Frontal cortex (tissue), 3 donors: ENCODE measurements at regions not wholly inside any gene's neighbourhood (a gene's known extent, or its start where the extent isn't known, plus 50 kb on each side); places are given as distances from the start of the nearest gene placed in this dataset.

Experiments
- DNase-seq, 2 donors: peaks; one replicate each; pipeline ENCODE4 v3.0.0; 2012; ENCODE audit warnings: low spot score in 2 of 2
- FAIRE-seq: peaks from 2 replicates; lab custom pipeline; 2012; peaks lifted over from hg19 to GRCh38; lab: Jason Lieb, UNC
- donor health status: control.
- donor health status: control.
- donor health status: control.

GRCh38 chr6:138688580-138688979, 85.0 kb upstream of the CCDC28A start:
- no peak for DNase-seq
- FAIRE-seq = no peak

DNA sequence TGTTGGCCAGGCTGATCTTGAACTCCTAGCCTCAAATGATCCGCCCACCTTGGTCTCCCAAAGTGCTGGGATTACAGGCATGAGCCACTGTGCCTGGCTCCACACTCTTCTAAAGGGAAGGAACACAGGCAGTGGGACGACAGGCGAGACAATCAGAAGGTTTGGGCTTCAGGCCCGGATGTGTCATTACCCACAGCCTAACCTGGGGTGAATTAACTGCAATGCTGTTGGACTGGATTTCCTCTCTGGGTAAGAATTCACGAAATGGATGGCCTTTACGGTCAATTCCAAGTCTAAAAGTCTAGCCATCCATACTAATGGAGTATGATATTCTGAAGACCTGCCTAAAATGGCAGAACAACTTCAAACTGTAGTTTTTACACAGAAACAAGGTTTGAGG, 83.7 kb upstream of the CCDC28A start:
- DNase-seq (no peak), FAIRE-seq (no peak)

DNA sequence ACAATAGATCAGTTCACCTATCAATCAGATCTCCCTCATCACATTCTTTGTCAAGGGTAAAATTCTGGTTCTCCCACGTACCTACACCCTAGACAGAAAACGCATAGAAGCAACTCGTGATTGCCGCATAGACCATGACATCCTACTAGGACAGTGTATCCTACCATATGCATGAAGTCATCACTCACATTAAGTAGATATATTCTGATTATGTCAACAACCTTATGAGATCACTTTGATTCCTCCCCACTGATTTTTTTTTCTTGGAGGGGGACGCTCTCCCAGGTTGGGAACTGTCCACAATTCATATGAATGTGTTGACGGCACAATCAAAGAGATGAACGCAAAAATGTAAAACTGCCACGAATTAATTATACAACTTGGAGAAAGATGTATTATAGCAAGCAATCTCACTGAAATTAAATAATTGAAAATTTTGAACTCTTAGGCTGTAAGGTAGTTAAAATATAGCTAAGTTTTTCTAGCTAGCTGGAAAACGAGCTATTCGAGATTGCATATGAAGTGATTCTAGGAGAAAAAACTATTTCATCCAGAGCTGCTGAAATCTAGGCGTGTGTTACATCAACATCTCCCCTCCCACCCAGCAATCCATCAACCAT, 82.5 kb upstream of the CCDC28A start:
- no peak for DNase-seq
- no peak for FAIRE-seq

DNA sequence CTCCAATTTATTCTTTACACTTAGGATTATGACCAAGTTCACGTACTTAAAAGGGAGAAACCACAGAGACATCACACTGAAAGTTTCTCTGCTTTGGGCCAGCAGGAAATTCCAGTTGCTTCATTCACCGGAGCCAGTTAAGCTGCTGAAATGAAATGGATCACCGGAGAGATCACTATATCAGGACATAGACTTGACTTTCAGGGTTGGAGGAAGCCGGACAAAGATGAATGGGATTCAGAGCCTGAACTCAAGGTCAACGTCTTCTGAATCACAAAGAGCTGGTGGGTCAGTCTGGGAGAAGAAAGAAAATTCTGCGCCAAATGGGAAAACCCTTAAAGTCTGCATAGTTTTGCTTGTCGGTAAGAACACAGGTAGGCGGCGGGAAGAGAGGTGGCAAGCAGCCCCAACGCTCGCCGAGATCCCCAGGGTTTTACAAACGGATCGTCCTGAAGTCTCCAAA, 81.9 kb upstream of the CCDC28A start:
- FAIRE-seq = no peak
- no peak for DNase-seq

GRCh38 chr6:138692058-138692977, 81.3 kb upstream of the CCDC28A start:
- FAIRE-seq = no peak
- peak; percentile 89 to 91 for DNase-seq

DNA sequence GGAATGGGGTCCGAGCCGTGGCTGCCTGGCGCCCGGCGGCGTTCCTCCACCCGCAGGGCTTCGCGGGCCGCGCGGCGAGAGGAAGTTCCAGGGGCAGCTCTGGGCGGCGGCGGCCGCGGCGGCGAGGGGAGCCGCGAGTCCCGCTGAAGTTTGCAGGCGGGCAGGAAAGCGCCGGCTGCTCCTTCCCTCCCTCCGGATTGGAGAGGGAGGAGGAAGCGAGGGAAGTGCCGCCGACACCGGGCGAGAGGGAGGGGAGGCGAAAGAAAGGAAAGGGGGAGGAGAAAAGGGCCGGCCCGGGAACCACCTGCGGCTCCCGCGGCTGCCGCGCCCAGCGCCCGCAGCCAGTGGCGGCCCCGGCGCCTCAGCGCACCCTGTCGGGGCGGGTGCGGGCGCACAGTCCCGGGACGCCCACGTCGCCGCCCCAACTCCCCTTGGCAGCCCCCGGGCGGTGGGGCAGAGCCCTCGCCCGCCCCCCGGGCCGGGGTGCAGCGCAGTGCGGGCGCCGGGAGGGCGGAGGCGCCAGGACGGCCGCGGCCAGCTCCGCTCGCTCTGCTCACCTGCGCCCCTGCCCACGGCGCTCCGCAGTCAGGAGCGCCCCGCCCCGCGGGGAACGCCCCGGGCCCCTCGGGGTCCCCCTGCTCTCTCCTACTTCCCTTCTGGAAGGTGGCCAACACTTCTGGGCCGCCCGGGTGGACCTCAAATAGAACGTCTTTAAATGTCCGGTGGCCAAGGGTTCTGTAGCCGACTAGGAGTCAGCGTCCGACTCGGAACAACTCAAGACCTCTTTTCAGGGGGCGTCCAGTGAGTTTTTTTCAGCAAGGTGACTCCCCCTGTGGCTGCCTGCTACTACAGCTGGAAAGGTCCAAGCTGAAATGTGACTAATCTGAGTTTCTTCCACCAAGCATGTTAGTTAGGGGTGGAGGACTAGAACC, 80.3 kb upstream of the CCDC28A start:
- no peak for FAIRE-seq

DNA sequence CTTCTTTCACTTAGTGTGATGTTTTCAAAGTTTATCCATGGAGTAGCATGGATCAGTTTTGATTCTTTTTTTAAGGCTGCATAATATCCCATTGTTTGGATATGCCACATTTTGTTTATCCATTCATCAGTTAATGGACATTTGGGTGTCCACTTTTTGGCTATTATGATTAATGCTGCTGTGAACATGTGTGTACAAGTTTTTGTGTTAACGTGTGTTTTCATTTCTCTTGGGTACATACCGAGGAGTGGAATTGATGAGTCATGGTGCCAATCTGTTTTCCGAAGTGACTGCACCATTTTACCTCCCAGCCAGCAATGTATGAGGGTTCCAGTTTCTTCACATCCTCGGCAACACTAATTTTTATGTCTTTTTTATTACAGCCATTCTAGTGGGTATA, 78.4 kb upstream of the CCDC28A start:
- FAIRE-seq (no peak), DNase-seq (no peak)

More for the DNA sequence above, 80.3 kb upstream of the CCDC28A start:
- peak; percentile 67 to 69 for DNase-seq

DNA sequence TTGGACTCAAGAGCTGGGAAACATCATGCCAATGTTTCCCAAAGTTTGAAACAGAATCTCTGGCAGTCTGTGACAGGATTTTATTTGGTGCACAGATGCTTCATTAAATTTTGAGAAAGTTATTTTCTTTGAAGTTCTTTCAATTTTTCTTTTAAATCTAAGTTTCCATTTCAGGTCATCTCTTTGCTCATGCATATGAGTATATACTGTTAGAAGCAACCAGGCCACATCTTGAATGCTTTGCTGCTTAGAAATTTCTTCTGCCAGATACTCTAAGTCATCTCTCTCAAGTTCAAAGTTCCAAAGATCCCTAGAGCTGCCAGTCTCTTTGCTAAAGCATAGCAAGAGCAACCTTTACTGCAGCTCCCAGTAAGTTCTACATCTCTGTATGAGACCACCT, 59.1 kb upstream of the CCDC28A start:
- no peak for FAIRE-seq
- no peak for DNase-seq

- FAIRE-seq = no peak
- DNase-seq = no peak
These were observed 57.6 kb upstream of the CCDC28A start for GRCh38 chr6:138716013-138716412.

DNA sequence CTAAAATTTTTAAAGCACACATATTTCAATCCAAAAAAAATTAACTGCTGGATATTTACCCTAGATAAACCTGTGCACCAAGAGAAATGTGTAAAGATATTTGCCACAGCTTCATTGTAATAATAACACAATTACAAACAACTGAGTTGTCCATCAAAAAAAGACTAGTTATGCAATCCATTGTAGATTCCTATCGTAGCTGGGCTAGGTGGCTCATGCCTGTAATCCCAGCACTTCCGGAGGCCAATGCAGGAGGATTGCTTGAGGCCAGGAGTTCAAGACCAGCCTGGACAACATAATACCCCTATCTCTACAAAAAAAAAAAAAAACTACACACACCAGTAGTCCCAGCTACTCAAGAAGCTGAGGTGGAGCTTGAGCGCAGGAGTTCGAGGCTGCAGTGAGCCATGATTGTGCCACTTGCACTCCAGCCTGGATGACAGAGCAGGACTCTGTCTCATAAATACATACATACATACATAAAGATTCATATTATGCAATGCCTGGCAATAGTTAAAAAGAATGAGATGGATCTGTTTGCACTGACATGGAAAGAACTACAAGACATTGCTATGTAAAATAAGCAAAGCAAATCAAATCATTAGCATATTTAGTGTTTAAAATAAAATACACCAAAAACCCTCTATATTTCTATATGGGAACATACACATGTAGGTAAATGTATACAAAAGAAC, 56.5 kb upstream of the CCDC28A start:
- FAIRE-seq = no peak
- DNase-seq = no peak

DNA sequence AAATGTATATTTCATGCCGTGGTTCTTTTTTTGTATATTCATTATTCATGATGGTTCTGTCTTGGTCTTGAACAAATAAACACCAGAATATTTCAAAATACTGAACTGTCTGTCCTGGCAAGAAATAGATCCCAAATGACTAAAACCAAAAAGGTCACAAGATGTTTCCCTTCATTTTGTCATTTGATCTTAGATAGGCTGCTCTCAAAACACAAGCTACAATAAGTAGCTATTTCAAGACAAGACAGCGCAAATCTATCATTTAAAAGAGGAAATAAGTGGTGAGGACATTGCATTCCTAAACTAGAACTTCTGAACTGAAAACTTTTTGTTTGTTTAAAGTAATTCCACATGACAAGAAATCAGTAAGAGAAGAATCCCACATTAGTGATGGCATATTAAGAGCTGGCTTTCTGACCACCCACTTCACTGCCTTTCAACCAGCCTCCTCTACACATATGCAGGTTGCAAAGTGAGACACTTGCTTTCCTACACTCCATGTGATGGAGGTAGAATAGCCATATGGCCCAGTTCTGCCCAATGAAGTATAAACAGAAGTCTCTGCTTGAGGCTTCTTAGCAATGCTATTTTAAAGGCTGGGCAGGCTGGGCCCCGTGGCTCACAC, 54.4 kb upstream of the CCDC28A start:
- no peak for DNase-seq
- no peak for FAIRE-seq

GRCh38 chr6:138719744-138720143, 53.8 kb upstream of the CCDC28A start:
- DNase-seq (no peak), FAIRE-seq (no peak)

GRCh38 chr6:138722425-138723371, 50.9 kb upstream of the CCDC28A start:
- FAIRE-seq (no peak), DNase-seq (no peak)
